ENCODE measurements at regions not wholly inside any gene's neighbourhood (a gene's known extent, or its start where the extent isn't known, plus 50 kb on each side); places are given as distances from the start of the nearest gene placed in this dataset.
"Not testable (repeated sequence)": the region's sequence is repeated elsewhere in the genome, so short reads cannot be mapped to it uniquely, and the experiment has no call there.

- Mint-ChIP-seq H3K9me3 (no peaks in the 10 kb centered on the region), H3K4me1 (peaks cover 0 to 14% (median 9%) of the 10 kb centered on the region in 4 donors), H3K27ac (no peak overlapping the region), H3K36me3 (no peaks in the 10 kb centered on the region), H3K27me3 (peaks cover 0 to 14% (median 0%) of the 10 kb centered on the region in 5 donors), H3K4me3 (no peak overlapping the region)
- POLR2A ChIA-PET: no interaction called here
- ATAC-seq: no peak
- DNase-seq: no peak
Observed at GRCh38 chr4:165548702-165549101, 169.9 kb downstream of the CPE start.

GRCh38 chr4:165553221-165553810, 174.5 kb downstream of the CPE start:
- Mint-ChIP-seq H3K4me3 (no peak overlapping the region), H3K4me1 (peaks cover 0 to 2% (median under 1%) of the 10 kb centered on the region in 4 donors), H3K36me3 (no peaks in the 10 kb centered on the region), H3K27ac (no peak overlapping the region), H3K27me3 (peaks cover 0 to 19% (median 0%) of the 10 kb centered on the region in 5 donors), H3K9me3 (peaks cover 0 to 3% (median 0%) of the 10 kb centered on the region in 9 donors)
- ATAC-seq (no peak), DNase-seq (no peak)
- POLR2A ChIA-PET: no interaction called here

GRCh38 chr4:165555302-165555701, 176.5 kb downstream of the CPE start:
- DNase-seq: no peak
- Mint-ChIP-seq H3K36me3 (no peaks in the 10 kb centered on the region), H3K27me3 (peaks cover 0 to 19% (median 2%) of the 10 kb centered on the region in 5 donors), H3K9me3 (peaks cover 0 to 3% (median 0%) of the 10 kb centered on the region in 9 donors), H3K4me1 (no peaks in the 10 kb centered on the region), H3K4me3 (no peak overlapping the region), H3K27ac (no peak overlapping the region)
- POLR2A ChIA-PET: no interaction called here
- no peak for ATAC-seq

GRCh38 chr4:165556383-165556782, 177.6 kb downstream of the CPE start:
- peaks cover 0 to 3% (median 0%) of the 10 kb centered on the region in 9 donors for H3K9me3 Mint-ChIP-seq
- H3K36me3 Mint-ChIP-seq: no peaks in the 10 kb centered on the region
- no peaks in the 10 kb centered on the region for H3K4me1 Mint-ChIP-seq
- no peak for DNase-seq
- no peak for ATAC-seq
- no peak overlapping the region for H3K4me3 Mint-ChIP-seq
- POLR2A ChIA-PET: no interaction called here
- H3K27me3 Mint-ChIP-seq: peaks cover 0 to 15% (median 0%) of the 10 kb centered on the region in 5 donors
- no peak overlapping the region for H3K27ac Mint-ChIP-seq

GRCh38 chr4:165560941-165561340, 182.1 kb downstream of the CPE start:
- ATAC-seq (no peak), DNase-seq (no peak)
- POLR2A ChIA-PET: no interaction called here
- Mint-ChIP-seq H3K36me3 (no peaks in the 10 kb centered on the region), H3K27me3 (peaks cover 5 to 27% (median 10%) of the 10 kb centered on the region in 5 donors), H3K4me1 (no peaks in the 10 kb centered on the region), H3K4me3 (no peak overlapping the region), H3K27ac (no peak overlapping the region), H3K9me3 (peaks cover 0 to 10% (median 0%) of the 10 kb centered on the region in 9 donors)

- H3K4me1 Mint-ChIP-seq: no peaks in the 10 kb centered on the region
Observed at GRCh38 chr4:165563851-165564250, 185.0 kb downstream of the CPE start.

GRCh38 chr4:165569031-165569430, 190.2 kb downstream of the CPE start:
- Mint-ChIP-seq H3K9me3 (peaks cover 0 to 4% (median 0%) of the 10 kb centered on the region in 9 donors), H3K36me3 (peaks cover 0 to 8% (median 0%) of the 10 kb centered on the region in 3 donors), H3K4me1 (no peaks in the 10 kb centered on the region), H3K27ac (no peak overlapping the region), H3K4me3 (no peak overlapping the region), H3K27me3 (peaks cover 6 to 39% (median 11%) of the 10 kb centered on the region in 5 donors)
- POLR2A ChIA-PET: no interaction called here
- ATAC-seq (no peak), DNase-seq (no peak)

More at GRCh38 chr4:165563851-165564250, 185.0 kb downstream of the CPE start:
- Mint-ChIP-seq H3K27me3 (peaks cover 5 to 40% (median 11%) of the 10 kb centered on the region in 5 donors), H3K9me3 (peaks cover 0 to 7% (median 0%) of the 10 kb centered on the region in 9 donors), H3K27ac (no peak overlapping the region), H3K4me3 (no peak overlapping the region), H3K36me3 (peaks cover 0 to 8% (median 0%) of the 10 kb centered on the region in 3 donors)
- ATAC-seq (no peak), DNase-seq (no peak)
- POLR2A ChIA-PET: no interaction called here

GRCh38 chr4:165571476-165571875, 192.7 kb downstream of the CPE start:
- H3K27me3 Mint-ChIP-seq: peaks cover 0 to 14% (median 3%) of the 10 kb centered on the region in 5 donors
- DNase-seq, H3K36me3 Mint-ChIP-seq, H3K9me3 Mint-ChIP-seq, H3K4me1 Mint-ChIP-seq, POLR2A ChIA-PET, H3K27ac Mint-ChIP-seq, ATAC-seq, H3K4me3 Mint-ChIP-seq: not testable (repeated sequence)

- no peak for ATAC-seq
- H3K36me3 Mint-ChIP-seq: no peaks in the 10 kb centered on the region
- H3K27ac Mint-ChIP-seq: no peak overlapping the region
- peaks cover 0 to 24% (median 4%) of the 10 kb centered on the region in 5 donors for H3K27me3 Mint-ChIP-seq
- POLR2A ChIA-PET: no interaction called here
- no peak for DNase-seq
- H3K4me3 Mint-ChIP-seq: no peak overlapping the region
- H3K9me3 Mint-ChIP-seq: peaks cover 0 to 9% (median 0%) of the 10 kb centered on the region in 9 donors
- peaks cover 0 to 12% (median 3%) of the 10 kb centered on the region in 4 donors for H3K4me1 Mint-ChIP-seq
Observed at GRCh38 chr4:165580351-165580905, 201.6 kb downstream of the CPE start.

GRCh38 chr4:165583341-165583740, 204.5 kb downstream of the CPE start:
- ATAC-seq (no peak), DNase-seq (no peak)
- Mint-ChIP-seq H3K9me3 (peaks cover 0 to 13% (median 0%) of the 10 kb centered on the region in 9 donors), H3K4me3 (no peak overlapping the region), H3K36me3 (no peaks in the 10 kb centered on the region), H3K4me1 (no peaks in the 10 kb centered on the region), H3K27ac (no peak overlapping the region), H3K27me3 (peaks cover 0 to 23% (median 4%) of the 10 kb centered on the region in 5 donors)
- POLR2A ChIA-PET: no interaction called here

- Mint-ChIP-seq H3K9me3 (peaks cover 0 to 13% (median 0%) of the 10 kb centered on the region in 9 donors), H3K27me3 (peaks cover 0 to 28% (median 4%) of the 10 kb centered on the region in 5 donors), H3K4me1 (no peaks in the 10 kb centered on the region), H3K4me3 (no peak overlapping the region), H3K27ac (no peak overlapping the region), H3K36me3 (no peaks in the 10 kb centered on the region)
- POLR2A ChIA-PET: no interaction called here
- DNase-seq: no peak
- no peak for ATAC-seq
Observed at GRCh38 chr4:165584916-165585315, 206.1 kb downstream of the CPE start.

GRCh38 chr4:165588534-165589315, 209.9 kb downstream of the CPE start:
- POLR2A ChIA-PET: no interaction called here
- H3K9me3 Mint-ChIP-seq: peaks cover 0 to 4% (median 0%) of the 10 kb centered on the region in 9 donors
- peak overlapping the region in 1 of 10 donors; percentile 44 for H3K27ac Mint-ChIP-seq

GRCh38 chr4:165592386-165592785, 213.6 kb downstream of the CPE start:
- ATAC-seq (no peak), DNase-seq (no peak)
- POLR2A ChIA-PET: no interaction called here
- Mint-ChIP-seq H3K4me3 (no peak overlapping the region), H3K27ac (no peak overlapping the region), H3K36me3 (no peaks in the 10 kb centered on the region), H3K4me1 (no peaks in the 10 kb centered on the region), H3K27me3 (peaks cover 0 to 11% (median 4%) of the 10 kb centered on the region in 5 donors), H3K9me3 (peaks cover 0 to 4% (median 0%) of the 10 kb centered on the region in 9 donors)

More at GRCh38 chr4:165588534-165589315, 209.9 kb downstream of the CPE start:
- ATAC-seq: no peak
- DNase-seq: no peak
- Mint-ChIP-seq H3K4me3 (no peak overlapping the region), H3K27me3 (peaks cover 0 to 11% (median 4%) of the 10 kb centered on the region in 5 donors), H3K36me3 (no peaks in the 10 kb centered on the region), H3K4me1 (no peaks in the 10 kb centered on the region)
